ENCODE measurements at regions not wholly inside any gene's neighbourhood (a gene's known extent, or its start where the extent isn't known, plus 50 kb on each side); places are given as distances from the start of the nearest gene placed in this dataset.

- H3K4me3 ChIP-seq (ENCODE audit: control insufficient read depth in 2 of 3, extremely low read depth in 1 of 3, insufficient read depth in 2 of 3, low read depth in 1 of 3, low read length in 3 of 3), result no peak overlapping the region
- no peak overlapping the region for H3K27ac ChIP-seq (ENCODE audit: control insufficient read depth, insufficient read depth, low read length)
- H3K36me3 ChIP-seq (ENCODE audit: control insufficient read depth in 2 of 2, extremely low read depth in 1 of 2, insufficient read depth in 2 of 2, low read length in 2 of 2), result no peaks in the 10 kb centered on the region
- FAIRE-seq, result no peak
- H3K79me2 ChIP-seq (ENCODE audit: control insufficient read depth, insufficient read depth, low read length), result no peaks in the 10 kb centered on the region
- no peaks in the 10 kb centered on the region for H3K9me3 ChIP-seq (ENCODE audit: control insufficient read depth, low read depth, low read length)
- H3K27me3 ChIP-seq (ENCODE audit: control insufficient read depth, extremely low read depth, insufficient read depth, low read length), result no peaks in the 10 kb centered on the region
- no peak overlapping the region for H3K4me2 ChIP-seq (ENCODE audit: control insufficient read depth, extremely low read depth, insufficient read depth, low read depth, low read length)
- dilution Hi-C loops (cut with MboI; ENCODE audit: extremely low pct_ligation_motif_present, low sequenced_read_pairs), result no loop called here
- no peaks in the 10 kb centered on the region for H3K4me1 ChIP-seq (ENCODE audit: control insufficient read depth, extremely low read depth, insufficient read depth, low read length)
- no peak overlapping the region for H3K9ac ChIP-seq (ENCODE audit: control insufficient read depth, extremely low read depth, insufficient read depth, low read length)
- DNase-seq (ENCODE audit: low read depth, low spot score), result no peak
- TF ChIP-seq EZH2 (IDR thresholded peaks at IDR 0.05; ENCODE audit: low read length) (no peak), CTCF (optimal IDR thresholded peaks at IDR 0.05 in 1 of 3, IDR thresholded peaks at IDR 0.05 in 1 of 3, conservative IDR thresholded peaks at IDR 0.05 in 1 of 3; ENCODE audit: extremely low read depth in 1 of 3, insufficient read depth in 2 of 3, low read length in 3 of 3) (no peak)
- H3K9me1 ChIP-seq (ENCODE audit: control insufficient read depth, extremely low read depth, insufficient read depth, low read length), result no peaks in the 10 kb centered on the region
- H4K20me1 ChIP-seq (ENCODE audit: control insufficient read depth, extremely low read depth, insufficient read depth, low read length), result no peaks in the 10 kb centered on the region
- no peak overlapping the region for H2AFZ ChIP-seq (ENCODE audit: control insufficient read depth, low read length)
These were observed 727.7 kb upstream of the FAM241A start for GRCh38 chr4:111417521-111417920.

GRCh38 chr4:111433441-111433840 lies 711.8 kb upstream of the FAM241A start:
- Histone ChIP-seq H3K9ac (ENCODE audit: control insufficient read depth, extremely low read depth, insufficient read depth, low read length) (no peak overlapping the region), H3K4me2 (ENCODE audit: control insufficient read depth, extremely low read depth, insufficient read depth, low read depth, low read length) (no peak overlapping the region), H2AFZ (ENCODE audit: control insufficient read depth, low read length) (no peak overlapping the region), H3K27ac (ENCODE audit: control insufficient read depth, insufficient read depth, low read length) (no peak overlapping the region), H3K36me3 (ENCODE audit: control insufficient read depth in 2 of 2, extremely low read depth in 1 of 2, insufficient read depth in 2 of 2, low read length in 2 of 2) (no peaks in the 10 kb centered on the region), H4K20me1 (ENCODE audit: control insufficient read depth, extremely low read depth, insufficient read depth, low read length) (no peaks in the 10 kb centered on the region), H3K4me1 (ENCODE audit: control insufficient read depth, extremely low read depth, insufficient read depth, low read length) (no peaks in the 10 kb centered on the region), H3K9me1 (ENCODE audit: control insufficient read depth, extremely low read depth, insufficient read depth, low read length) (no peaks in the 10 kb centered on the region), H3K4me3 (ENCODE audit: control insufficient read depth in 2 of 3, extremely low read depth in 1 of 3, insufficient read depth in 2 of 3, low read depth in 1 of 3, low read length in 3 of 3) (no peak overlapping the region), H3K79me2 (ENCODE audit: control insufficient read depth, insufficient read depth, low read length) (no peaks in the 10 kb centered on the region), H3K27me3 (ENCODE audit: control insufficient read depth, extremely low read depth, insufficient read depth, low read length) (no peaks in the 10 kb centered on the region), H3K9me3 (ENCODE audit: control insufficient read depth, low read depth, low read length) (no peaks in the 10 kb centered on the region)
- DNase-seq (ENCODE audit: low read depth, low spot score) (no peak), FAIRE-seq (no peak)
- no peak for TF ChIP-seq CTCF (optimal IDR thresholded peaks at IDR 0.05 in 1 of 3, IDR thresholded peaks at IDR 0.05 in 1 of 3, conservative IDR thresholded peaks at IDR 0.05 in 1 of 3; ENCODE audit: extremely low read depth in 1 of 3, insufficient read depth in 2 of 3, low read length in 3 of 3)
- TF ChIP-seq EZH2 (IDR thresholded peaks at IDR 0.05; ENCODE audit: low read length), result no peak
- dilution Hi-C loops (cut with MboI; ENCODE audit: extremely low pct_ligation_motif_present, low sequenced_read_pairs), result no loop called here

All from keratinocyte (primary cell).